ENCODE measurements at regions not wholly inside any gene's neighbourhood (a gene's known extent, or its start where the extent isn't known, plus 50 kb on each side); places are given as distances from the start of the nearest gene placed in this dataset.

DNA sequence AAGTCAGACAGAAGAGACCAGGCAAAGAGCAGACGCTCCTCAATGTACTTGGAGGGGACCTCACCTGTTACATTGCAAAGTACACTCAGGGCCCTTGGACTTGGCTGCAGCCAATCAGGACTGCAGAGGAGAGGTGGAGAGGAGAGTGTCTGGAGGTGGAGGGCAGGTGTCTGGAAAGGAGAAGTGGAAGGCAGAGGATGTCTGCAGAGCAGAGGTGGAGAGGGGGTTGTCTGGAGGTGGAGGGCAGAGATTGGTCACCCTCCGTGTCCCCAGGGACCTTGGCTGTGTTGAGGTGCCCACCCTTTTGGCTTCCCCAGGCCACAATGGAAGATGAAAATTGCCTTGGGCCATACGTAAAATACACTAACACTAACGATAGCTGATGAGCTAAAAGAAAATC, 241.3 kb upstream of the IRX2 start:
- Histone ChIP-seq H2AFZ (ENCODE audit: low read length) (no peak overlapping the region), H4K8ac (ENCODE audit: extremely low read depth, insufficient read depth, low read length) (no peak overlapping the region), H3K9ac (replicated peaks in 1 of 4; ENCODE audit: extremely low read depth in 1 of 4, low read depth in 3 of 4, low read length in 3 of 4) (no peak overlapping the region), H2BK20ac (ENCODE audit: low read length) (no peak overlapping the region), H3K9me3 (ENCODE audit: insufficient read depth in 2 of 2, low read depth in 1 of 2, low read length in 1 of 2) (no peaks in the 10 kb centered on the region), H2AK5ac (ENCODE audit: low read depth, low read length) (no peak overlapping the region), H4K91ac (replicated peaks; ENCODE audit: insufficient read length, low read length) (no peak overlapping the region), H3K79me2 (ENCODE audit: control insufficient read depth in 1 of 2, insufficient read depth in 2 of 2, low read length in 2 of 2) (no peaks in the 10 kb centered on the region), H3K23me2 (ENCODE audit: low read depth, low read length) (no peaks in the 10 kb centered on the region), H3K36me3 (ENCODE audit: control insufficient read depth in 2 of 4, insufficient read depth in 4 of 4, low read length in 3 of 4) (no peaks in the 10 kb centered on the region), H3K23ac (ENCODE audit: insufficient read length) (no peak overlapping the region), H3K4ac (replicated peaks; ENCODE audit: insufficient read length, low read depth, low read length) (no peak overlapping the region), H3K27me3 (replicated peaks in 1 of 4; ENCODE audit: control insufficient read depth in 3 of 4, extremely low read depth in 1 of 4, insufficient read depth in 3 of 4, low read length in 3 of 4) (no peaks in the 10 kb centered on the region), H2BK120ac (replicated peaks; ENCODE audit: low read depth, low read length) (no peak overlapping the region), H3K79me1 (ENCODE audit: low read depth, low read length) (no peaks in the 10 kb centered on the region), H2BK12ac (ENCODE audit: low read depth, low read length) (no peak overlapping the region), H2BK15ac (ENCODE audit: low read length) (no peak overlapping the region), H2BK5ac (ENCODE audit: low read depth, low read length) (no peak overlapping the region), H4K5ac (ENCODE audit: insufficient read length, low read depth, low read length) (no peak overlapping the region), H4K20me1 (replicated peaks in 1 of 2; ENCODE audit: control insufficient read depth in 1 of 2, insufficient read depth in 2 of 2, low read length in 2 of 2) (no peaks in the 10 kb centered on the region), H3K14ac (ENCODE audit: insufficient read length) (no peak overlapping the region), H3K4me3 (ENCODE audit: extremely low read depth in 1 of 4, insufficient read depth in 2 of 4, low read depth in 3 of 4, low read length in 4 of 4) (no peak overlapping the region), H3K56ac (replicated peaks; ENCODE audit: insufficient read length, low read depth, low read length) (no peak overlapping the region), H3K4me1 (replicated peaks in 1 of 4; ENCODE audit: control insufficient read depth in 3 of 4, insufficient read depth in 4 of 4, low read length in 3 of 4) (peaks cover 0 to 2% (median 0%) of the 10 kb centered on the region in 4 experiments; a peak in 1 of 7 replicates), H3K4me2 (ENCODE audit: insufficient read depth in 1 of 2, low read depth in 2 of 2, low read length in 2 of 2) (no peak overlapping the region), H3K27ac (ENCODE audit: low read depth, low read length) (no peak overlapping the region), H3K18ac (ENCODE audit: extremely low read depth, low read length) (no peak overlapping the region)
- DNase-seq (ENCODE audit: low read depth in 1 of 2, low spot score in 2 of 2) (no peak), FAIRE-seq (no peak)
- ChIA-PET CTCF (ENCODE audit: partially characterized antibody) (interaction anchor here (0.7 kb wide), 1 partner anchor 76 kb away, joined by 3 read pairs; no protein-coding TSS in a partner anchor), POLR2A (ENCODE audit: partially characterized antibody) (no interaction called here)
- 93% methylated on average over 4 of the region's 4 CpGs; no CpG with 5 or more reads in 1 of the 2 experiments for WGBS, 2 experiments (ENCODE audit: extremely low coverage in 1 of 2, insufficient coverage in 1 of 2, insufficient read length in 1 of 2, insufficient replicate concordance in 2 of 2, low coverage in 1 of 2, low lambda C conversion rate in 2 of 2, missing lambda C conversion rate in 1 of 2)
- no peak for TF ChIP-seq SP1 (IDR thresholded peaks at IDR 0.05; ENCODE audit: low read depth, low read length)
- no peak for TF ChIP-seq HDAC6 (IDR thresholded peaks at IDR 0.05; ENCODE audit: low read depth, low read length)
- no peak for TF ChIP-seq RFX5 (IDR thresholded peaks at IDR 0.05; ENCODE audit: borderline replicate concordance, low read depth, low read length)
- no peak for TF ChIP-seq HDAC2 (IDR thresholded peaks at IDR 0.05; ENCODE audit: borderline replicate concordance in 1 of 2, low read depth in 2 of 2, low read length in 2 of 2)
- TF ChIP-seq CREB1 (IDR thresholded peaks at IDR 0.05) = no peak
- TF ChIP-seq SIN3A (conservative IDR thresholded peaks at IDR 0.05 in 1 of 2, IDR thresholded peaks at IDR 0.05 in 1 of 2; ENCODE audit: low read depth in 1 of 2, low read length in 2 of 2) = no peak
- no peak for TF ChIP-seq BRCA1 (IDR thresholded peaks at IDR 0.05; ENCODE audit: low read depth, low read length)
- no peak for TF ChIP-seq GABPA (IDR thresholded peaks at IDR 0.05; ENCODE audit: borderline replicate concordance, insufficient read depth, low read length)
- no peak for TF ChIP-seq CBX5 (IDR thresholded peaks at IDR 0.05; ENCODE audit: low read depth, low read length)
- no peak for TF ChIP-seq POU5F1 (IDR thresholded peaks at IDR 0.05; ENCODE audit: low read depth, low read length)
- TF ChIP-seq, protein P1, sequence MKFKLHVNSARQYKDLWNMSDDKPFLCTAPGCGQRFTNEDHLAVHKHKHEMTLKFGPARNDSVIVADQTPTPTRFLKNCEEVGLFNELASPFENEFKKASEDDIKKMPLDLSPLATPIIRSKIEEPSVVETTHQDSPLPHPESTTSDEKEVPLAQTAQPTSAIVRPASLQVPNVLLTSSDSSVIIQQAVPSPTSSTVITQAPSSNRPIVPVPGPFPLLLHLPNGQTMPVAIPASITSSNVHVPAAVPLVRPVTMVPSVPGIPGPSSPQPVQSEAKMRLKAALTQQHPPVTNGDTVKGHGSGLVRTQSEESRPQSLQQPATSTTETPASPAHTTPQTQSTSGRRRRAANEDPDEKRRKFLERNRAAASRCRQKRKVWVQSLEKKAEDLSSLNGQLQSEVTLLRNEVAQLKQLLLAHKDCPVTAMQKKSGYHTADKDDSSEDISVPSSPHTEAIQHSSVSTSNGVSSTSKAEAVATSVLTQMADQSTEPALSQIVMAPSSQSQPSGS (IDR thresholded peaks at IDR 0.05; ENCODE audit: low read length) = no peak
